Astrocyte of the cerebellum (primary cell): ENCODE measurements at regions not wholly inside any gene's neighbourhood (a gene's known extent, or its start where the extent isn't known, plus 50 kb on each side); places are given as distances from the start of the nearest gene placed in this dataset.

Source experiments
- DNase-seq: peaks from one replicate; pipeline ENCODE4 v3.0.0-alpha.2; 2011; ENCODE audit warnings: low read depth
- H3K4me3 ChIP-seq: 2 replicates; pipeline ENCODE4 v1.5.1; 2011; ENCODE audit warnings: mild to moderate bottlenecking, low read depth, low read length, moderate library complexity
- in situ Hi-C: cut with HindIII; loops from 2 replicates; pipeline ENCODE4 v1.10.0; 2017; ENCODE audit warnings: low sequenced_read_pairs
- TF ChIP-seq, protein P1 (sequence below): IDR thresholded peaks from 2 replicates; pipeline ENCODE4 v1.5.1; 2012; ENCODE audit warnings: low read length, low read depth, moderate library complexity, mild to moderate bottlenecking; ENCODE audit errors: missing control alignments

GRCh38 chr1:81554108-81554507 is 246.6 kb upstream of the ADGRL2 start:
- no peak for DNase-seq
- TF ChIP-seq, protein P1, sequence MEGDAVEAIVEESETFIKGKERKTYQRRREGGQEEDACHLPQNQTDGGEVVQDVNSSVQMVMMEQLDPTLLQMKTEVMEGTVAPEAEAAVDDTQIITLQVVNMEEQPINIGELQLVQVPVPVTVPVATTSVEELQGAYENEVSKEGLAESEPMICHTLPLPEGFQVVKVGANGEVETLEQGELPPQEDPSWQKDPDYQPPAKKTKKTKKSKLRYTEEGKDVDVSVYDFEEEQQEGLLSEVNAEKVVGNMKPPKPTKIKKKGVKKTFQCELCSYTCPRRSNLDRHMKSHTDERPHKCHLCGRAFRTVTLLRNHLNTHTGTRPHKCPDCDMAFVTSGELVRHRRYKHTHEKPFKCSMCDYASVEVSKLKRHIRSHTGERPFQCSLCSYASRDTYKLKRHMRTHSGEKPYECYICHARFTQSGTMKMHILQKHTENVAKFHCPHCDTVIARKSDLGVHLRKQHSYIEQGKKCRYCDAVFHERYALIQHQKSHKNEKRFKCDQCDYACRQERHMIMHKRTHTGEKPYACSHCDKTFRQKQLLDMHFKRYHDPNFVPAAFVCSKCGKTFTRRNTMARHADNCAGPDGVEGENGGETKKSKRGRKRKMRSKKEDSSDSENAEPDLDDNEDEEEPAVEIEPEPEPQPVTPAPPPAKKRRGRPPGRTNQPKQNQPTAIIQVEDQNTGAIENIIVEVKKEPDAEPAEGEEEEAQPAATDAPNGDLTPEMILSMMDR: no peak
- in situ Hi-C loops: no loop called here
- H3K4me3 ChIP-seq: no peak overlapping the region

- in situ Hi-C loops: no loop called here
- H3K4me3 ChIP-seq: no peak overlapping the region
Measured at GRCh38 chr1:81553503-81553902, 247.2 kb upstream of the ADGRL2 start.

DNA sequence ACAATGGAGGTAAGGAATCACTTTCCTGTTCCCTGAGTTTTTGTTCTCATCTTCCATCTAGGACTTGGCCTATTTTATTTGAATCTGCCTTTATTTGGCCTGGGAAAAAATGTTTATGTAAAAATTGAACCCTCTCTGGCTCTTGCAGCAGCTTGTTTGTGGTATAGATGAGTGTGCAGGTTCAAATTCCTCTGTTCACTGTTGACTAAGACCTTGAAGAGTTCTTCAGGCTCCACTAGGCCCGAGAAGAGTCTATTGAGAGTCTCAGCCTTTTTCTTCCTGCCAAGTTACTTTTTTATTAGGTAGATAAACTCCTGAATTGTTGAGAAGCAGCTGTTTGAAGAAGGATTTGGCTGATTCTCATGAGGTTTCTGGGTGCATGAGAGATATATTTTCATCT is 248.8 kb upstream of the ADGRL2 start:
- TF ChIP-seq, protein P1: no peak
- in situ Hi-C loops: no loop called here
- no peak overlapping the region for H3K4me3 ChIP-seq
- DNase-seq: no peak

More at GRCh38 chr1:81553503-81553902, 247.2 kb upstream of the ADGRL2 start:
- DNase-seq: no peak
- TF ChIP-seq, protein P1: no peak

GRCh38 chr1:81550753-81551152 is 250.0 kb upstream of the ADGRL2 start:
- TF ChIP-seq, protein P1: no peak
- no peak for DNase-seq
- in situ Hi-C loops: no loop called here
- H3K4me3 ChIP-seq: no peak overlapping the region

GRCh38 chr1:81549588-81550127 is 251.1 kb upstream of the ADGRL2 start:
- no peak overlapping the region for H3K4me3 ChIP-seq
- DNase-seq: peak; percentile 19
- TF ChIP-seq, protein P1: peak; percentile 42
- in situ Hi-C loops: no loop called here

DNA sequence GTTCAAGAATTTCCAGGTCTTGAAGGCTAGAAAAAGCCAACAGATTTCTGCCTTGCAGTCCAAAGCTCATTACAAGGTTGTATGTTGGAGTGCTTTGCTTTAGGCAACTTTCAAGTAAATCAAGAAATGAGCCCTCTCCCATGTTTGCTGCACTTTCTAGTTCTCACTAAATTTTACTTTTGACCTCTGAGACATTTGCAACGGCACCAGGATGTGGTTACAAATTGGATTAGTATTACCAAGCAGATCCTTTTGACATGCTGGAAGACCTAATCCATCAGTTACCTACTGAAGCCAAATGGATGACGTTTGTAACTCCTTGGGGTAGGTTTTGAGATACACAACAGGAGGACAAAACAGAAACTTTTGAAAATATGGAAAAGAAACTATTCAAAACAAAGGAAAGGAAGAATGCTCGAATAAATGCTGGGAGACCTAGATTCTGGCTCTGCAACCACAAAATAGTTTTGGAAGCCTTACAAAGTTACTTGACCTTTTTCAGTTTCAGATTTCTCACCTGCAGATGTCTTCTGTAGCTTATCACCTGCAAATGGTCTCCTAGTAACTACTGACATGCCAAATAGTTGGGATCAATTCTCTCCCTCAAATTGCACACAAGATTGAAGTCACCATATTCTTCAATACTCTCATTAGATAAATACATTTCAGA is 251.7 kb upstream of the ADGRL2 start:
- TF ChIP-seq, protein P1: no peak
- DNase-seq: no peak
- no peak overlapping the region for H3K4me3 ChIP-seq
- in situ Hi-C loops: no loop called here

DNA sequence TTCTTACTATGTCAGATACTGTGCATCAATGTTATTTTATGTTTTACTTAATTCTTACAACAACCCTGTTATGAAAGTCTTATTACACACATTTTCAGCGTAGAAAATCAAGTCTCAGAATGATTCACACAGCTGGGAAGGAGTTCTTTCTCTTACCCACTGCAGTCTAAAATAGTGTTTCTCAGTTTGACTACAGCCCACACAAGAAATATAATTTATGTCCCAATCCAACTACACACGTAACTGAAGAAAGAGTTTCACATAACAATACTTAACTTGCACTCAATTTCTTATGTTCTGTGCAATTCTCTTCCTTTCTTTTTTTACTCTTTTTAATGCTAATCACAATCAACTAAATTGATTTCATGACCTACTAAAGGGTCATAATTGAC is 252.8 kb upstream of the ADGRL2 start:
- no peak for DNase-seq
- in situ Hi-C loops: no loop called here
- TF ChIP-seq, protein P1: no peak

More for the DNA sequence above, 252.8 kb upstream of the ADGRL2 start:
- no peak overlapping the region for H3K4me3 ChIP-seq
